ENCODE measurements at regions not wholly inside any gene's neighbourhood (a gene's known extent, or its start where the extent isn't known, plus 50 kb on each side); places are given as distances from the start of the nearest gene placed in this dataset.
A peak's percentile ranks its signal among the peaks of the same experiment; 100 is the strongest.

GRCh38 chr3:148400754-148401153, 296.9 kb upstream of the AGTR1 start:
- in situ Hi-C loops (cut with HindIII; ENCODE audit: low pct_ligation_motif_present, low pct_unique_long_range_greater_than_20kb, low sequenced_read_pairs) = no loop called here
- no peak for DNase-seq

DNA sequence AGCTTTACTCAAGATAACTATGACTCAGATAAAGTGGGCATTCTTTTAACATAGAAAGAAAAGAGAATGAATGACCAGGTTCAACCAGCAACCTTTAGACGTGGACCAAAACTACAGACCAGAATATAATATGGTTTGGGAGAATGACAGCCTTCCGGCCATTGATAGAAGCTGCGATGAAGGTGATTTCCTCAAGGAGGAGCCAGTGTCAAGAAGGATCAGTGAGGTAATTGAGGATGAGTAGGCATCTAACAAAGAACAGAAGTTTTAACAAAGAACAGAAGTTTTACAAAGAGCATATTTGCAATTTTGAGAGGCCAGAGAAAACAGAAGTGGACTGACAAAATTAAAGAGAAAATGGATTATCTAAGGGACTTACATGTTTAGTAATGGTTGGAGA, 289.0 kb upstream of the AGTR1 start:
- no peak for DNase-seq
- in situ Hi-C loops (cut with HindIII; ENCODE audit: low pct_ligation_motif_present, low pct_unique_long_range_greater_than_20kb, low sequenced_read_pairs) = no loop called here

GRCh38 chr3:148420242-148420641, 277.5 kb upstream of the AGTR1 start:
- in situ Hi-C loops (cut with HindIII; ENCODE audit: low pct_ligation_motif_present, low pct_unique_long_range_greater_than_20kb, low sequenced_read_pairs) = no loop called here
- no peak for DNase-seq

- no peak for DNase-seq
- in situ Hi-C loops (cut with HindIII; ENCODE audit: low pct_ligation_motif_present, low pct_unique_long_range_greater_than_20kb, low sequenced_read_pairs) = no loop called here
These were observed 268.7 kb upstream of the AGTR1 start for GRCh38 chr3:148428862-148429605.

DNA sequence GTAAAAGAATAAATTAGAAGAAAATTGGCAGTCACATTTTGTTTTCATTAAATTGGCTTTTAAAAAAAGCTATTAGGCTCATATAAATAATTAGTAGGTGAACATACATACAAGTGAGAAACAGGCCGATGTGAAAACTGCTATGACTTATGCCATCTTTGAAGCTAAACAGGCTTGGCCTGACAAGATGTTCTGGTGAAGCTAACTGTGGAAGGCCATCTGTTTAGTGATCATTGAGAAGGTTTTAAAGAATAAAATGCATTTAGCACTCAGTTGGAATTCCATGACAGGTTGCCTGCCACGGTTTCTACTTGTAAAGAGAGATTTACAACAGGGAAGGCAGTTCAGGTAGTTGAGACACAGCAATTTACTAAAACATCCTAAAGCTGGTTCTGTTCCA, 264.0 kb upstream of the AGTR1 start:
- no peak for DNase-seq
- in situ Hi-C loops (cut with HindIII; ENCODE audit: low pct_ligation_motif_present, low pct_unique_long_range_greater_than_20kb, low sequenced_read_pairs) = no loop called here

DNA sequence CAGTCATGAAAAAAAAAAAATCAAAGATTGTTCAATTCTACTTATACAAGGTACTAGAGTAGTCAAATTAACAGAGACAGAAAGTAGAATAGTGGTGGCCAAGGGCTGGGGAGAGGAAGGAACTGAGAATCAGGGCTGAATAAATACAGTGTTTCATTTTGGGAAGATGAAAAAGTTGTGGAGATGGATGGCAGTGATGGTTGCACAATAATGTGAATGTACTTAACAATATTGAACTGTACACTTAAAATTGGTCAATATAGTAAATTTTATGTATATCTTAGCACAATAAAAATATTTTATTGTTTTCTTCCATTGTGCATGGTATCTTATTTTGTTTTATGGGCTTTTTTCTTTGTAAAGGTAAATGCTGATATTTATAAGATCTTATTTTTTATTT, 262.2 kb upstream of the AGTR1 start:
- in situ Hi-C loops (cut with HindIII; ENCODE audit: low pct_ligation_motif_present, low pct_unique_long_range_greater_than_20kb, low sequenced_read_pairs) = no loop called here
- no peak for DNase-seq

- no peak for DNase-seq
- in situ Hi-C loops (cut with HindIII; ENCODE audit: low pct_ligation_motif_present, low pct_unique_long_range_greater_than_20kb, low sequenced_read_pairs) = no loop called here
These were observed 258.4 kb upstream of the AGTR1 start for GRCh38 chr3:148439254-148439822.

DNA sequence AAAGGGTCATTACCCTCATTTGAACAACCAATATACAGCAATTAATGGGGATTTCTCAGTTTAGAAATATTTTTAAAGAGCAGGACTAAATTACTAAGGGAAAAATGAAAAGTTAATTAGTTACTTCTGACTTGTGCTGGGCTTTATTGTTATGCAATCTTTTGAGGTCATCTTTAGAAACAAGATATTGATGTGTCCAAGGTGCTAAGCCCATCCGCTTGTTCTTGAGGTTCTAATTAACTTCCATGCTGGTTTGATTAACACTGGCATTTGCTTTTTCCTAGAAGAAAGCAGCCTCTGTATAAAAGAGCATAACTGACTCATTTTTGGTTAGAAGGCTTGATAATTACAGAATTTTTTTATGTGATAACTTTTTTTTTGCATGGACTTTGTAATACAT, 256.5 kb upstream of the AGTR1 start:
- in situ Hi-C loops (cut with HindIII; ENCODE audit: low pct_ligation_motif_present, low pct_unique_long_range_greater_than_20kb, low sequenced_read_pairs) = no loop called here
- no peak for DNase-seq

DNA sequence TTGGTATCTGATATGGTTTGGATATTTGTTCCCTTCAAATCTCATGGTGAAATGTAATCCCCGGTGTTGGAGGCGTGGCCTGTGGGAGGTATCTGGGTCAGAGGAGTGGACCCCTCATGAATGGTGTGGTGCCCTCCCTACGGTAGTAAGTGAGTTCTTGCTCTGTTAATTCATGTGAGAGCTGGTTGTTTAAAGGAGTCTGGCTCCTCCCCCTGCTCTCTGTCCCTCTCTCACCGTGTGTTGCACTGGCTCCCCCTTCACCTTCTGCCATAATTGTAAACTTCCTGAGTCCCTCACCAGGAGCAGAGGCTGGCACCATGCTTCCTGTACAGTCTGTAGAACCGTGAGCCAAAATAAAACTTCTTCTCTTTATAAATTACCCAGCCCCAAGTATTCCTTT, 246.9 kb upstream of the AGTR1 start:
- in situ Hi-C loops (cut with HindIII; ENCODE audit: low pct_ligation_motif_present, low pct_unique_long_range_greater_than_20kb, low sequenced_read_pairs) = no loop called here
- DNase-seq = no peak

DNA sequence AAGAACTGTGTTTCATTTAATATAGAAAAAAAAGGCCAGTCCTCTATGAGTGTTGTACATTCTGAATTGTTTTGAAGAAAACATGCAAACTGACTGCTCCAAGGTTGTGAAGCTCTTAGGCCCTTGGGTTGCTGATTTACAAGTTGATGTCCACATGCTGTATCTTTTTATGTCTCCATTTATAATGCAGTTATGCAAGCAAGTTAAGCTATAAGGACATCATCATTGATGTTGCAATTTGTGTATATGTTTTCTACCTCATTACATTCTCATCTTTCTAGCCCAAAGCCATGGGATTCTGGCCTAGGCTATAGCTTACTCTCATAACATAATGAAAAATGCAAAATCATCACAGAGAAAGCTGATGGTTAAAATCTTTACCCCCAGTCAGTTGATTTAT, 245.7 kb upstream of the AGTR1 start:
- no peak for DNase-seq
- in situ Hi-C loops (cut with HindIII; ENCODE audit: low pct_ligation_motif_present, low pct_unique_long_range_greater_than_20kb, low sequenced_read_pairs) = no loop called here

DNA sequence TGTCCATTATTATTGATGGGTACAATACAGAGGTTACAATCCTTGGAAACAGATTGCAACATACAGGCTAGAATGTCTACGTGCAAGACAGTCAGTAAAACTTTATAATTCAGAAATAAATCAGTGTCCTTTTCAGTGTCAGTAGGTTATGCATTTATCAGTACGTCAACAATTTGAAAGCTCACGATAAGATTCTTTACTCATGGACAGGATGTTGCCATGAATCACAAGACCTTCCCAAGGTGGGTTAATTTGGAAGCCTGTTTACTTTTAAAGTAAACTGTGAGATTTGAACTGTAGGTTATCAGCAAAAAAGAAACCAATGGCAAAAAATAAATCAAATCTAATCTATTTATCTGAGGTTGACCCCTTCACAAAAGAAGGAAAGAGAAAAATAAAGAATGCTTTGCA, 243.9 kb upstream of the AGTR1 start:
- in situ Hi-C loops (cut with HindIII; ENCODE audit: low pct_ligation_motif_present, low pct_unique_long_range_greater_than_20kb, low sequenced_read_pairs) = no loop called here

GRCh38 chr3:148455098-148455497, 242.6 kb upstream of the AGTR1 start:
- DNase-seq = no peak
- in situ Hi-C loops (cut with HindIII; ENCODE audit: low pct_ligation_motif_present, low pct_unique_long_range_greater_than_20kb, low sequenced_read_pairs) = no loop called here

More for the DNA sequence above, 243.9 kb upstream of the AGTR1 start:
- DNase-seq = no peak

- in situ Hi-C loops (cut with HindIII; ENCODE audit: low pct_ligation_motif_present, low pct_unique_long_range_greater_than_20kb, low sequenced_read_pairs) = no loop called here
- DNase-seq = no peak
These were observed 239.8 kb upstream of the AGTR1 start for GRCh38 chr3:148457886-148458285.

DNA sequence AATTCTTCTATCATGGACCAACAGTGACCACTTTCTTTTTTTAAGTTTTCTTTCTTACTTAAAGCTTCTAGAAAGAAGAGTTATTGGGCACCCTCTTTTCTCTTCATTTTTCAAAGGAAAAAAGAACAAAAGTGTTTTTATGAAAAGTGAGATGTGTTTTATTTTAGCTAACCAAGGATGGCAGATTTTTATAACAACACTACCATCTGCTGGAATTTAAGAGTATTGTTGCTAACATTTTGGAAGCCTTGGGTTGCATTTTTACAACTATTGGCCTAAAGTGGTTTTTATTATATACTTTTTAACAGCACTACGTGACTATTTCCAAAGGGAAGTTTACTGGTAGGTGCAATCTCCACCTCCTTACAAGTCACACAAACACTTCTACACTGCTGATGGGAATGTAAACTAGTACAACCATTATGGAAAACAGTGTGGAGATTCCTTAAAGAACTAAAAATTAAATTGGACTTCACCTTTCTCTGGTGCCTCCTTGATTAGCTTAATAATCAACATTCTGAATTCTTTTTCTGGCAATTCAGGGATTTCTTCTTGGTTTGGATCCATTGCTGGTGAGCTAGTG, 237.7 kb upstream of the AGTR1 start:
- DNase-seq = peak; percentile 4
- in situ Hi-C loops (cut with HindIII; ENCODE audit: low pct_ligation_motif_present, low pct_unique_long_range_greater_than_20kb, low sequenced_read_pairs) = no loop called here

- in situ Hi-C loops (cut with HindIII; ENCODE audit: low pct_ligation_motif_present, low pct_unique_long_range_greater_than_20kb, low sequenced_read_pairs) = no loop called here
- no peak for DNase-seq
These were observed 237.0 kb upstream of the AGTR1 start for GRCh38 chr3:148460686-148461085.

DNA sequence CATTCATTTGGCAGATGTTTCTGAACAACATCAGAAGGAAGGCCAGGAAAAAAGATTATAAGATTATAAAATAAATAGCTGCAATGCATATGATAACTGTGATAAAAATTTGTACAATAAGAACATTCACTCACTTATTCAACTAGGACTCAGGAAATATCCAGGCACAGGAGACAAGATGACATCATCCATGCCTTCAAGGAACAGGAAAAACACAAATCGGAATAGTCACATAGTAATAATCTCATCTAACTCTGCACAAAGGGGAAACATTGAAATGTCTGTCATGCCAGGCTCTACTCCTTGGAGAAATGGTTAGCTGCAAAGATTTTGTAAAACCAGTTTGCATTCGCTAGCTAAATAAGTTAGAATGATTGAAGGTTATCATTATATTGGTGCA, 233.5 kb upstream of the AGTR1 start:
- in situ Hi-C loops (cut with HindIII; ENCODE audit: low pct_ligation_motif_present, low pct_unique_long_range_greater_than_20kb, low sequenced_read_pairs) = no loop called here
- DNase-seq = no peak

DNA sequence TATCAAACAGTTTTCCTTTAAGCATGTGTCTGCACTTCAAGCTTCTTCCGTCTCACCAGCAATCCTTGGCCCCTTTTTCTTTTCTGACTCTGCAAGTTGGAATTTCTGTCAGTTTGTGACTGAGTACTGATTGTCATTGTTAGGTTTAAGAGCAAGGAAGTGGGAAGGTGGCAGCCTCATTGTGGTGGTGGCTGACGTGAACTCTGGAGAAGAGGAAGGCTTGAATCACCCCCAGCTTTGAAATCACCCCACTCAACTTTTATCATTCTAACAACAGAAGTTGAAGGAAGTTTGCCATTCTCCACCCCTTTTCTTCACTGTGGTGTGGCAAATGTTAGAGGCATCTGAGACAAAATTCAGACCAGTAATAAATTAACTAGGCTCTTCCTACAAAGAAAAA, 231.6 kb upstream of the AGTR1 start:
- DNase-seq = no peak
- in situ Hi-C loops (cut with HindIII; ENCODE audit: low pct_ligation_motif_present, low pct_unique_long_range_greater_than_20kb, low sequenced_read_pairs) = no loop called here

GRCh38 chr3:148466980-148467740, 230.5 kb upstream of the AGTR1 start:
- DNase-seq = no peak
- in situ Hi-C loops (cut with HindIII; ENCODE audit: low pct_ligation_motif_present, low pct_unique_long_range_greater_than_20kb, low sequenced_read_pairs) = no loop called here

- no peak for DNase-seq
- in situ Hi-C loops (cut with HindIII; ENCODE audit: low pct_ligation_motif_present, low pct_unique_long_range_greater_than_20kb, low sequenced_read_pairs) = no loop called here
These were observed 220.3 kb upstream of the AGTR1 start for GRCh38 chr3:148477375-148477774.
